ENCODE measurements at regions not wholly inside any gene's neighbourhood (a gene's known extent, or its start where the extent isn't known, plus 50 kb on each side); places are given as distances from the start of the nearest gene placed in this dataset.

DNA sequence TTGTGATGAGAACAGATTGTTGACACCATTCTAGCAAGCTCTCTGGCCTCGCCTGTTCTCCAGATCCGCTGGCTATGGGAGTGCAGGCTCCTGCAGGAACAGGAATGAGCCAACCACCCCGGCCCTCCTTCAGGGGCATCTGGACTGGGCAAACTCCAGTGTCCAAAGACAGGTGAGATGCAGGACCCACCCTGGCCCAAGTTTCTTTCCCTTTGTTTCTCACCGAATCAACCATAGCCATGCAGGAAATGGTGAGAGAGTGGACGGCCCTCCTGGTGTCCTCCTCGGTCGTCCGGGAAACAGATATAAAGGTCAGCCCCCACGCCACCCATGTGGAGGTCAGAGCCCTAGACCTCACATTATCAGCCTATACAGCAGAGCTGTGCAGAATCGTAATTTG, 108.6 kb upstream of the IRX2 start:
- H3K27me3 Mint-ChIP-seq (ENCODE audit: unreplicated experiment): no peaks in the 10 kb centered on the region

GRCh38 chr5:2857837-2858236, 106.4 kb upstream of the IRX2 start:
- Mint-ChIP-seq H3K27ac (ENCODE audit: unreplicated experiment) (no peak overlapping the region), H3K9me3 (ENCODE audit: unreplicated experiment) (peaks cover 33% of the 10 kb centered on the region), H3K4me1 (ENCODE audit: unreplicated experiment) (no peaks in the 10 kb centered on the region), H3K27me3 (ENCODE audit: unreplicated experiment) (no peaks in the 10 kb centered on the region), H3K36me3 (ENCODE audit: unreplicated experiment) (no peaks in the 10 kb centered on the region), H3K4me3 (ENCODE audit: unreplicated experiment) (no peak overlapping the region)
- DNase-seq (ENCODE audit: extremely low spot score, unreplicated experiment): no peak
- TF ChIP-seq, protein P1, sequence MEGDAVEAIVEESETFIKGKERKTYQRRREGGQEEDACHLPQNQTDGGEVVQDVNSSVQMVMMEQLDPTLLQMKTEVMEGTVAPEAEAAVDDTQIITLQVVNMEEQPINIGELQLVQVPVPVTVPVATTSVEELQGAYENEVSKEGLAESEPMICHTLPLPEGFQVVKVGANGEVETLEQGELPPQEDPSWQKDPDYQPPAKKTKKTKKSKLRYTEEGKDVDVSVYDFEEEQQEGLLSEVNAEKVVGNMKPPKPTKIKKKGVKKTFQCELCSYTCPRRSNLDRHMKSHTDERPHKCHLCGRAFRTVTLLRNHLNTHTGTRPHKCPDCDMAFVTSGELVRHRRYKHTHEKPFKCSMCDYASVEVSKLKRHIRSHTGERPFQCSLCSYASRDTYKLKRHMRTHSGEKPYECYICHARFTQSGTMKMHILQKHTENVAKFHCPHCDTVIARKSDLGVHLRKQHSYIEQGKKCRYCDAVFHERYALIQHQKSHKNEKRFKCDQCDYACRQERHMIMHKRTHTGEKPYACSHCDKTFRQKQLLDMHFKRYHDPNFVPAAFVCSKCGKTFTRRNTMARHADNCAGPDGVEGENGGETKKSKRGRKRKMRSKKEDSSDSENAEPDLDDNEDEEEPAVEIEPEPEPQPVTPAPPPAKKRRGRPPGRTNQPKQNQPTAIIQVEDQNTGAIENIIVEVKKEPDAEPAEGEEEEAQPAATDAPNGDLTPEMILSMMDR (IDR thresholded peaks at IDR 0.05): no peak

More for the DNA sequence above, 108.6 kb upstream of the IRX2 start:
- Mint-ChIP-seq H3K27ac (ENCODE audit: unreplicated experiment) (no peak overlapping the region), H3K4me1 (ENCODE audit: unreplicated experiment) (no peaks in the 10 kb centered on the region), H3K36me3 (ENCODE audit: unreplicated experiment) (no peaks in the 10 kb centered on the region), H3K9me3 (ENCODE audit: unreplicated experiment) (peaks cover 31% of the 10 kb centered on the region), H3K4me3 (ENCODE audit: unreplicated experiment) (no peak overlapping the region)
- TF ChIP-seq, protein P1 (IDR thresholded peaks at IDR 0.05): no peak
- DNase-seq (ENCODE audit: extremely low spot score, unreplicated experiment): no peak

GRCh38 chr5:2856206-2856605, 104.7 kb upstream of the IRX2 start:
- no peak overlapping the region for H3K27ac Mint-ChIP-seq (ENCODE audit: unreplicated experiment)
- no peaks in the 10 kb centered on the region for H3K4me1 Mint-ChIP-seq (ENCODE audit: unreplicated experiment)
- H3K27me3 Mint-ChIP-seq (ENCODE audit: unreplicated experiment): no peaks in the 10 kb centered on the region
- TF ChIP-seq, protein P1 (IDR thresholded peaks at IDR 0.05): no peak
- no peaks in the 10 kb centered on the region for H3K36me3 Mint-ChIP-seq (ENCODE audit: unreplicated experiment)
- DNase-seq (ENCODE audit: extremely low spot score, unreplicated experiment): no peak
- H3K4me3 Mint-ChIP-seq (ENCODE audit: unreplicated experiment): no peak overlapping the region
- H3K9me3 Mint-ChIP-seq (ENCODE audit: unreplicated experiment): peaks cover 23% of the 10 kb centered on the region

DNA sequence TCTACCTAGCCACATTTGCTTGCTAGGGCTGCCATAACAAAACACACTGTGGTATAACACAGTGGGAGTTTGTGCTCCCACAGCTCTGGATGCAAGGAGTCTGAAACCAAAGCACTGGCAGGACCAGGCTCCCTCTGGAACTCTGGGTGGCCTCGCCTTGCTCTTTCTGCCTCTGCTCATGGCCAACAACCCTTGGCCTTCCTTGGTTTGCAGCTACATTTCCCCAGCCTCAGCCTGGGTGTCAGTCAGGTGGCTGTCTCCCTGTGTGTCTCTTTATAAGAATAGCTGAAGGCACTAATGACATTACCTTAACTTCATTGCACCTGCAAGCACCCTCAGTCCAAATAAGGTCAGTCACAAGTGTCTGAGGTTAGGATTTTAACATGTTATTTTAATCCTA, 101.0 kb upstream of the IRX2 start:
- Mint-ChIP-seq H3K27me3 (ENCODE audit: unreplicated experiment) (no peaks in the 10 kb centered on the region), H3K4me3 (ENCODE audit: unreplicated experiment) (no peak overlapping the region), H3K4me1 (ENCODE audit: unreplicated experiment) (no peaks in the 10 kb centered on the region), H3K27ac (ENCODE audit: unreplicated experiment) (no peak overlapping the region), H3K36me3 (ENCODE audit: unreplicated experiment) (no peaks in the 10 kb centered on the region), H3K9me3 (ENCODE audit: unreplicated experiment) (peaks cover 23% of the 10 kb centered on the region)
- peak; percentile 51 for DNase-seq (ENCODE audit: extremely low spot score, unreplicated experiment)
- TF ChIP-seq, protein P1 (IDR thresholded peaks at IDR 0.05): no peak

DNA sequence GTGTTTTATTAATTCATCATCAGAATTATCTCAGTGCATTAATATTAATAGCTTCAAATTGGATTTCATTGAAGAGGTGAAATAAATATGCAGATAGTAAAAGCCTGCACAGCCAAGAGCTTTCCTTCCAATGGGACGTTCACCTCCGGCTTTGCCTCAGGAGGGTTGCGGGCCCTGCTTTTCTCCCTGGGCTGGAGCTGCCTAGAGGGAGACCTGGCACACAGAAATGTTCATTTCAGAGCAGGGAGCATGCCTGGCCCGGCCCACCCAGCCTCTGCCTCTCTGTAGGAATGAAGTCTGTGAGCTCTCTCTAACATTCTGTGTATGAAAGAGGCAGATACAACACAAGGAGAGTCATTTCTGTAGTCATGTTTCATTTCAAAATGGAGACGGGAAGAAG, 100.4 kb upstream of the IRX2 start:
- peak; percentile 69 for DNase-seq (ENCODE audit: extremely low spot score, unreplicated experiment)
- no peaks in the 10 kb centered on the region for H3K4me1 Mint-ChIP-seq (ENCODE audit: unreplicated experiment)
- H3K36me3 Mint-ChIP-seq (ENCODE audit: unreplicated experiment): no peaks in the 10 kb centered on the region
- H3K27ac Mint-ChIP-seq (ENCODE audit: unreplicated experiment): no peak overlapping the region
- H3K4me3 Mint-ChIP-seq (ENCODE audit: unreplicated experiment): no peak overlapping the region
- peaks cover 19% of the 10 kb centered on the region for H3K9me3 Mint-ChIP-seq (ENCODE audit: unreplicated experiment)
- TF ChIP-seq, protein P1 (IDR thresholded peaks at IDR 0.05): no peak
- H3K27me3 Mint-ChIP-seq (ENCODE audit: unreplicated experiment): no peaks in the 10 kb centered on the region
